ENCODE measurements at regions not wholly inside any gene's neighbourhood (a gene's known extent, or its start where the extent isn't known, plus 50 kb on each side); places are given as distances from the start of the nearest gene placed in this dataset.

- Histone ChIP-seq H3K9me3 (ENCODE audit: low read length) (no peaks in the 10 kb centered on the region), H3K27ac (ENCODE audit: low read length) (no peak overlapping the region), H4K20me1 (ENCODE audit: insufficient read depth) (no peaks in the 10 kb centered on the region), H3K4me3 (ENCODE audit: low read length) (no peak overlapping the region), H3K27me3 (ENCODE audit: insufficient read depth, low read depth, low read length) (no peaks in the 10 kb centered on the region), H2AFZ (ENCODE audit: low read depth, low read length) (no peak overlapping the region), H3K36me3 (ENCODE audit: insufficient read depth, low read length) (no peaks in the 10 kb centered on the region), H3F3A (ENCODE audit: insufficient read depth, low read length, poor library complexity, severe bottlenecking) (no peaks in the 10 kb centered on the region), H3K9me2 (ENCODE audit: insufficient read depth, low read length) (no peaks in the 10 kb centered on the region), H3K79me2 (replicated peaks; ENCODE audit: insufficient read depth, low read length) (no peaks in the 10 kb centered on the region), H3K4me2 (ENCODE audit: low read length) (no peak overlapping the region), H3K9ac (ENCODE audit: low read length) (no peak overlapping the region)
- TF ChIP-seq MXI1 (conservative IDR thresholded peaks at IDR 0.05; ENCODE audit: poor library complexity, severe bottlenecking) (no peak), POLR2AphosphoS5 (IDR thresholded peaks at IDR 0.05) (no peak), EZH2 (IDR thresholded peaks at IDR 0.05; ENCODE audit: borderline replicate concordance, insufficient read depth, low read length, poor library complexity, severe bottlenecking) (no peak), TAF1 (IDR thresholded peaks at IDR 0.05; ENCODE audit: low read depth) (no peak), RAD21 (conservative IDR thresholded peaks at IDR 0.05) (no peak), REST (IDR thresholded peaks at IDR 0.05; ENCODE audit: borderline replicate concordance) (no peak), SMC3 (conservative IDR thresholded peaks at IDR 0.05; ENCODE audit: poor library complexity) (no peak), EP300 (conservative IDR thresholded peaks at IDR 0.05; ENCODE audit: poor library complexity, severe bottlenecking) (no peak), CTCF (IDR thresholded peaks at IDR 0.05; ENCODE audit: poor library complexity, severe bottlenecking) (no peak)
Measured at GRCh38 chr2:15881676-15882075, 58.7 kb upstream of the MYCN start.

GRCh38 chr2:15882761-15883497 lies 57.4 kb upstream of the MYCN start:
- H3K9ac ChIP-seq (ENCODE audit: low read length): no peak overlapping the region
- H3K27me3 ChIP-seq (ENCODE audit: insufficient read depth, low read depth, low read length): no peaks in the 10 kb centered on the region
- H3K4me2 ChIP-seq (ENCODE audit: low read length): no peak overlapping the region
- no peaks in the 10 kb centered on the region for H3F3A ChIP-seq (ENCODE audit: insufficient read depth, low read length, poor library complexity, severe bottlenecking)
- H3K36me3 ChIP-seq (ENCODE audit: insufficient read depth, low read length): no peaks in the 10 kb centered on the region
- H3K4me3 ChIP-seq (ENCODE audit: low read length): no peak overlapping the region
- H3K79me2 ChIP-seq (replicated peaks; ENCODE audit: insufficient read depth, low read length): no peaks in the 10 kb centered on the region
- H3K9me3 ChIP-seq (ENCODE audit: low read length): no peaks in the 10 kb centered on the region
- no peak overlapping the region for H2AFZ ChIP-seq (ENCODE audit: low read depth, low read length)
- H3K9me2 ChIP-seq (ENCODE audit: insufficient read depth, low read length): no peaks in the 10 kb centered on the region
- TF ChIP-seq RAD21 (conservative IDR thresholded peaks at IDR 0.05): no peak
- no peak for TF ChIP-seq TAF1 (IDR thresholded peaks at IDR 0.05; ENCODE audit: low read depth)
- TF ChIP-seq REST (IDR thresholded peaks at IDR 0.05; ENCODE audit: borderline replicate concordance): no peak
- no peak for TF ChIP-seq EP300 (conservative IDR thresholded peaks at IDR 0.05; ENCODE audit: poor library complexity, severe bottlenecking)
- TF ChIP-seq SMC3 (conservative IDR thresholded peaks at IDR 0.05; ENCODE audit: poor library complexity): no peak
- no peak for TF ChIP-seq EZH2 (IDR thresholded peaks at IDR 0.05; ENCODE audit: borderline replicate concordance, insufficient read depth, low read length, poor library complexity, severe bottlenecking)
- no peak for TF ChIP-seq POLR2AphosphoS5 (IDR thresholded peaks at IDR 0.05)
- no peak for TF ChIP-seq CTCF (IDR thresholded peaks at IDR 0.05; ENCODE audit: poor library complexity, severe bottlenecking)
- no peak for TF ChIP-seq MXI1 (conservative IDR thresholded peaks at IDR 0.05; ENCODE audit: poor library complexity, severe bottlenecking)
- H3K27ac ChIP-seq (ENCODE audit: low read length): no peak overlapping the region
- no peaks in the 10 kb centered on the region for H4K20me1 ChIP-seq (ENCODE audit: insufficient read depth)
